ENCODE measurements at regions not wholly inside any gene's neighbourhood (a gene's known extent, or its start where the extent isn't known, plus 50 kb on each side); places are given as distances from the start of the nearest gene placed in this dataset.

- TF ChIP-seq EZH2 (IDR thresholded peaks at IDR 0.05; ENCODE audit: borderline replicate concordance) (no peak), CTCF (IDR thresholded peaks at IDR 0.05; ENCODE audit: poor library complexity) (no peak), EZH2phosphoT487 (IDR thresholded peaks at IDR 0.05; ENCODE audit: low read depth, severe bottlenecking, unreplicated experiment) (no peak)
- peaks cover 26% of the 10 kb centered on the region for H4K20me1 ChIP-seq (ENCODE audit: insufficient read depth, poor library complexity, severe bottlenecking)
- DNase-seq (ENCODE audit: low spot score): no peak
- H3K4me3 ChIP-seq: no peak overlapping the region
- H2AFZ ChIP-seq: no peak overlapping the region
- no peak overlapping the region for H3K4me2 ChIP-seq
- peaks cover 4% of the 10 kb centered on the region for H3K4me1 ChIP-seq (ENCODE audit: insufficient read depth)
- H3K27ac ChIP-seq: no peak overlapping the region
- 97% methylated on average over 17 of the region's 17 CpGs for WGBS (ENCODE audit: low lambda C conversion rate, missing lambda C conversion rate)
- no peaks in the 10 kb centered on the region for H3K9me3 ChIP-seq (ENCODE audit: low read depth)
- peaks cover 69% of the 10 kb centered on the region for H3K79me2 ChIP-seq
- H3K36me3 ChIP-seq (replicated peaks; ENCODE audit: insufficient read depth, low read depth): no peaks in the 10 kb centered on the region
- no peaks in the 10 kb centered on the region for H3K9me2 ChIP-seq (replicated peaks; ENCODE audit: insufficient read depth)
- H3K27me3 ChIP-seq: no peaks in the 10 kb centered on the region
These were observed 61.7 kb downstream of the TET3 start for GRCh38 chr2:74046441-74046840.

- DNase-seq (ENCODE audit: low spot score): no peak
- Histone ChIP-seq H3K4me3 (no peak overlapping the region), H3K27ac (no peak overlapping the region), H3K79me2 (peaks cover 69% of the 10 kb centered on the region), H3K4me2 (no peak overlapping the region), H3K36me3 (replicated peaks; ENCODE audit: insufficient read depth, low read depth) (no peaks in the 10 kb centered on the region), H3K4me1 (ENCODE audit: insufficient read depth) (peaks cover 4% of the 10 kb centered on the region), H4K20me1 (ENCODE audit: insufficient read depth, poor library complexity, severe bottlenecking) (peaks cover 26% of the 10 kb centered on the region), H3K27me3 (no peaks in the 10 kb centered on the region), H3K9me3 (ENCODE audit: low read depth) (no peaks in the 10 kb centered on the region), H2AFZ (no peak overlapping the region), H3K9me2 (replicated peaks; ENCODE audit: insufficient read depth) (no peaks in the 10 kb centered on the region)
- TF ChIP-seq EZH2phosphoT487 (IDR thresholded peaks at IDR 0.05; ENCODE audit: low read depth, severe bottlenecking, unreplicated experiment) (no peak), CTCF (IDR thresholded peaks at IDR 0.05; ENCODE audit: poor library complexity) (no peak), EZH2 (IDR thresholded peaks at IDR 0.05; ENCODE audit: borderline replicate concordance) (no peak)
- 95% methylated on average over 13 of the region's 14 CpGs for WGBS (ENCODE audit: low lambda C conversion rate, missing lambda C conversion rate)
These were observed 62.4 kb downstream of the TET3 start for GRCh38 chr2:74047152-74047551.

GRCh38 chr2:74048147-74048546, 63.4 kb downstream of the TET3 start:
- no peaks in the 10 kb centered on the region for H3K27me3 ChIP-seq
- peaks cover 71% of the 10 kb centered on the region for H3K79me2 ChIP-seq
- peaks cover under 1% of the 10 kb centered on the region for H3K4me1 ChIP-seq (ENCODE audit: insufficient read depth)
- H3K4me2 ChIP-seq: no peak overlapping the region
- TF ChIP-seq CTCF (IDR thresholded peaks at IDR 0.05; ENCODE audit: poor library complexity) (no peak), EZH2 (IDR thresholded peaks at IDR 0.05; ENCODE audit: borderline replicate concordance) (no peak), EZH2phosphoT487 (IDR thresholded peaks at IDR 0.05; ENCODE audit: low read depth, severe bottlenecking, unreplicated experiment) (no peak)
- no peaks in the 10 kb centered on the region for H3K9me3 ChIP-seq (ENCODE audit: low read depth)
- DNase-seq (ENCODE audit: low spot score): no peak
- no peak overlapping the region for H2AFZ ChIP-seq
- WGBS (ENCODE audit: low lambda C conversion rate, missing lambda C conversion rate): 97% methylated on average over 7 of the region's 7 CpGs
- no peaks in the 10 kb centered on the region for H3K9me2 ChIP-seq (replicated peaks; ENCODE audit: insufficient read depth)
- no peaks in the 10 kb centered on the region for H3K36me3 ChIP-seq (replicated peaks; ENCODE audit: insufficient read depth, low read depth)
- H3K4me3 ChIP-seq: no peak overlapping the region
- H4K20me1 ChIP-seq (ENCODE audit: insufficient read depth, poor library complexity, severe bottlenecking): peaks cover 26% of the 10 kb centered on the region
- H3K27ac ChIP-seq: no peak overlapping the region

Measured in hepatocyte (in vitro differentiated cells).